IPS DF 6.9 (cell line): ENCODE measurements at regions not wholly inside any gene's neighbourhood (a gene's known extent, or its start where the extent isn't known, plus 50 kb on each side); places are given as distances from the start of the nearest gene placed in this dataset.
"Not testable (repeated sequence)": the region's sequence is repeated elsewhere in the genome, so short reads cannot be mapped to it uniquely, and the experiment has no call there.

Source experiments
- DNase-seq: peaks from one replicate; pipeline ENCODE4 v3.0.0-alpha.2; 2013; ENCODE audit warnings: low read depth, low spot score
- H3K27ac ChIP-seq: one replicate; pipeline ENCODE4 v1.5.1; 2013; ENCODE audit warnings: low read length, control low read depth
- H3K27me3 ChIP-seq: 2 replicates; pipeline ENCODE4 v1.6.1; 2013; ENCODE audit warnings: mild to moderate bottlenecking, low read length; ENCODE audit not compliant: control insufficient read depth, insufficient read depth
- H3K36me3 ChIP-seq: 2 replicates; pipeline ENCODE4 v1.6.1; 2013; ENCODE audit warnings: low read length; ENCODE audit not compliant: control insufficient read depth, insufficient read depth
- H3K4me1 ChIP-seq: 2 replicates; pipeline ENCODE4 v1.6.1; 2013; ENCODE audit warnings: low read length; ENCODE audit not compliant: control insufficient read depth, insufficient read depth
- H3K4me3 ChIP-seq: 2 replicates; pipeline ENCODE4 v1.5.1; 2013; ENCODE audit warnings: mild to moderate bottlenecking, low read length
- H3K9me3 ChIP-seq: 2 replicates; pipeline ENCODE4 v1.6.1; 2013; ENCODE audit warnings: low read length, inconsistent platforms; ENCODE audit not compliant: control insufficient read depth, insufficient read depth
- WGBS: extraction: QIAGEN DNeasy Blood & Tissue Kit; methylation state at CpG from one replicate; pipeline ENCODE4 v1.1.7; 2013; ENCODE audit warnings: mixed read lengths, missing lambda C conversion rate; ENCODE audit not compliant: insufficient read length, insufficient coverage; 5-methylcytosine and 5-hydroxymethylcytosine counted together

DNA sequence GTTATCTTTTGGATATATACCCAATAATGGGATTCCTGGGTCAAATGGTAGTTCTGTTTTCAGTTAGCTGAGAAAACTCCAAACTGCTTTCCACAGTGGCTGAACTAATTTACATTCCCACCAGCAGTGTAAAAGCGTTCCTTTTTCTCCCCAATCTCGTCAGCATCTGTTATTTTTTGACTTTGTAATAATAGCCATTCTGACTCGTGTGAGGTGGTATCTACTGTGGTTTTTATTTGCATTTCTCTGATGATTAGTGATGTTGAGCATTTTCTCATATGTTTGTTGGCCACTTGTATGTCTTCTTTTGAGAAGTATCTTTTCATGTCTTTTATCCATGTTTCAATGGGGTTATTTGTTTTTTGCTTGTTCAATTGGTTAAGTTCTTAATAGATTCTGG, 82.1 kb upstream of the ABCA1 start:
- not testable (repeated sequence) for H3K4me3 ChIP-seq, H3K36me3 ChIP-seq, H3K27me3 ChIP-seq, H3K27ac ChIP-seq, H3K4me1 ChIP-seq, DNase-seq, H3K9me3 ChIP-seq
- no CpG with 5 or more reads among the region's 3 CpGs for WGBS

DNA sequence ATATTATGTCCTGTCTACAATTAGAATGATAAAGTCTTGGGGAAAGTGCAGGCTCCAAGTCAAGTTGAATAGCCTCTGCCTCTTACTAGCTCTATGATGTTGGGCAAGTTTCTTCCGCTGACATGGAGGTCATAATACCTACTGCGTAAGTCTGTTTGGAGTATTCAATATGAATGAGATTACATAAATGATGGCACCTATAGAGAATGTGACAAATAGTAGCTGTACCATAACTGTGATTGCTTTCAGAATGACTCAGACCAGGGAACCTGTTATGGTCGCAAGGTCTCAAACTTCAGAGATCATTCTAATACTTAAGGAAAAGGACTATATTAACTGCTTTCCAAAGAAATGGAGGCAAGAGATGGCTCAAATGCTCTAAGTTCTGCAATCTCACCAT, 94.0 kb upstream of the ABCA1 start:
- no peak overlapping the region for H3K27ac ChIP-seq
- no CpG with 5 or more reads among the region's 3 CpGs for WGBS
- no peaks in the 10 kb centered on the region for H3K27me3 ChIP-seq
- H3K9me3 ChIP-seq, result no peaks in the 10 kb centered on the region
- no peaks in the 10 kb centered on the region for H3K4me1 ChIP-seq
- H3K36me3 ChIP-seq, result no peaks in the 10 kb centered on the region
- no peak overlapping the region for H3K4me3 ChIP-seq
- no peak for DNase-seq

DNA sequence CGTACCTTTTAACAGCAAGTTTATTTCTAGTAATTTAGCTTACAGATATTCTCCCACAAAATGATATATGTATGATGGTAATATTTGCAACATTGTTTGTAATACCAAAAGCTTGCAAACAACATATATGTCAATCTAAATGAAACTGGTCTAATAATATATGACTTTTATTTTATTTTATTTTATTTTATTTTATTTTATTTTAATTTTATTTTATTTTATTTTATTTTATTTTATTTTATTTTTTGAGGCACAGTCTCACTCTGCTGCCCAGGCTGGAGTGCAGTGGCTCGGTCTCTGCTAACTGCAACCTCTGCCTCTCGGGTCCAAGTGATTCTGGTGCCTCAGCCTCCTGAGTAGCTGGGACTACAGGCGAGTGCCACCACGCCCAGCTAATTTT, 94.6 kb upstream of the ABCA1 start:
- not testable (repeated sequence) for H3K27me3 ChIP-seq, DNase-seq, H3K9me3 ChIP-seq, H3K4me1 ChIP-seq, H3K36me3 ChIP-seq, H3K27ac ChIP-seq, H3K4me3 ChIP-seq
- no CpG with 5 or more reads among the region's 5 CpGs for WGBS

DNA sequence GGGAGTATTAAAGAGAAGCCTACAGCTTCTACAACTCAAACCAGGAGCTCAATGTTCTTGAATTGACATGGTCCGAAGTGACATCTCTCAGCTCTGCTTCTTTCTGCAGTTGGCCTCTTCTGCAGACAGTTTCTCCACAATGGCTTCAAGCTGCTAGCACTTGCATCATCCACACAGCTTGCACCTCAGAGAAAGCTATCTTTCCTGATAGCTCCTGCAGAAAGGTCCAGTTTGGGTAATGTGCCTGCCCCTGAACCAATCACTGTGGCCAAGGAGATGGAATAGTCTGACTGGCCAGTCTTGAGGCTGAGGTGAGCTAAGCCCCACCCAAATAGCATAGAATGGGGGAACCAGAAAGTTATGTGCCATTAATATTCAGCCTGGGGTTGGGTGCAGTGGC, 95.8 kb upstream of the ABCA1 start:
- no peak overlapping the region for H3K27ac ChIP-seq
- no peak for DNase-seq
- H3K9me3 ChIP-seq, result no peaks in the 10 kb centered on the region
- no peaks in the 10 kb centered on the region for H3K36me3 ChIP-seq
- no CpG with 5 or more reads among the region's 1 CpG for WGBS
- H3K4me3 ChIP-seq, result no peak overlapping the region
- no peaks in the 10 kb centered on the region for H3K27me3 ChIP-seq
- H3K4me1 ChIP-seq, result no peaks in the 10 kb centered on the region

DNA sequence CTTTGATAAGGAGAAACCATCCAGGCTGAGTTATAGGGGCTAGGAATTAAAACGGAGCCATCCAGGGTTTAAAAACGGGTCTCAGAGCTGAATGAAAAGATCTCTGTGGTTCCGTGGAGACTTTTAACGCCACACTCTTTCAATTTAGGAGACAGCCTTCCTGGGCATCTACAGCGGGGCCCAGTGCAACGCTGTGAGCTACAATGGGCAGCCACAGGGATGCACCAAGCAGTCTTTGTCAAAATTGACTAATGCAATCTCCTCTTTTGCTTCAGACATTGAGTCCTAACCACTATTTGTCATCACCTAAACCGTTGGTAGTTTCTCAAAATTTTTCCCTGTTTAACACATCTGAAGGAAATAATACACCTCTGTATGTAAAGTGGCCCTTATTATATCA, 96.6 kb upstream of the ABCA1 start:
- Histone ChIP-seq H3K9me3 (no peaks in the 10 kb centered on the region), H3K27me3 (no peaks in the 10 kb centered on the region), H3K36me3 (no peaks in the 10 kb centered on the region), H3K4me1 (no peaks in the 10 kb centered on the region), H3K27ac (no peak overlapping the region), H3K4me3 (no peak overlapping the region)
- no CpG with 5 or more reads among the region's 7 CpGs for WGBS
- no peak for DNase-seq

DNA sequence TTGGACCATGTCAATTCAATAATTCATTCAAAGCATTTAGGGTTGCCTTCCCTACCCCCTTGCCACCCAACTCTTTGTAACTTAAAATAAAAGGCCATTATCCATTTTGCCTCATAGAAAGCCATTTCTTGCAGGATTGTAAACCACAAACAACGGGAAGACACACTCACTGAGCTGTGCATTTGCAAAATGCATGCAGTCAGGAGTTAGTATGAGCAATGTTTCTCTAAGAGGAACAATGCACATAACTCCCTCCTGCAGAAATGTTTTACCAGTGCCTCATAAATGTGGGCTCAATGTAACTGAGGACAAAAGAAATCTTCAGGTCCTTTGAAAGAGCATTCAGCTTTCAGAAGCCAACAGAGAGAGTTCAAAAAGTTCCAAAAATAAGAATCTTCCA, 98.5 kb upstream of the ABCA1 start:
- no peaks in the 10 kb centered on the region for H3K27me3 ChIP-seq
- H3K4me3 ChIP-seq, result no peak overlapping the region
- no CpG with 5 or more reads among the region's 1 CpG for WGBS
- no peaks in the 10 kb centered on the region for H3K4me1 ChIP-seq
- no peaks in the 10 kb centered on the region for H3K9me3 ChIP-seq
- no peak for DNase-seq
- no peaks in the 10 kb centered on the region for H3K36me3 ChIP-seq
- no peak overlapping the region for H3K27ac ChIP-seq

DNA sequence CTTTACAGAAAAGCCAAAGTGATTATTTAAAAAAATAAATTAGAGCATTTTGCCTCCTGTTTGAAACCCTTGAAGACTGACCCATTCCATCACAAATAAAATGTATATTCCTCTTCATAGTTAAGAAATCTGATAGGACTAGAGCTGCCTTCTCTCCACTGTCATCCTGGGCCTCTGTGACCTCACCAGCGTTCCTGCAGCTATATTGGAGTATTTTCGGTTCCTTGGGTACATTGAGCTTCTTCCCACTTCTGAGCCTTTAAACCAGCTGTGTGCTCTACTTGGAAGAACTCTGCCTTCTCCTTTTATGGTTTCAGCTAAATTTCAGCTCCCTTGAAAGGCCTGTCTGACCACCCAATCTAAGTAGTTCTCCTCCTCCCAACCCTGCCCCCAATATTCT, 99.1 kb upstream of the ABCA1 start:
- no peak for DNase-seq
- Histone ChIP-seq H3K27me3 (no peaks in the 10 kb centered on the region), H3K4me1 (no peaks in the 10 kb centered on the region), H3K9me3 (no peaks in the 10 kb centered on the region), H3K36me3 (no peaks in the 10 kb centered on the region), H3K4me3 (no peak overlapping the region), H3K27ac (no peak overlapping the region)
- no CpG with 5 or more reads among the region's 2 CpGs for WGBS

DNA sequence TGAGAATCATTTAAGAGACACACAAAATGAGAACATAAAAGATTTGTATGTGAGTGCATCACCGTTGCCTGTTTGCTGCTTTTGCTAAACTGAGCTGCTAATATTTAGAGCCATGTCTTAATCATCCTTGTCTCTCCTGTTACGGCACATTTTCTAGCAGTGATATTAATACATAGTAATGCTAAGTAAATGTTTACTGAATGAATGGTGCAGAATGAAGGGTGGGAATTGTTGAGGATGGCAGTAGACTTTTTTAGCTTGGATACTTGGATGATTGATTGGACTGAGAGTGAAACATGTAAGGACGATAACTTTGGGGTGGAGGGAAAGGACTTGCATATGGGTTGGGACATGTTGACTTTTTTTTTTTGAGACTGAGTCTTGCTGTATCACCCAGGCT, 102.3 kb upstream of the ABCA1 start:
- DNase-seq, result no peak
- no peak overlapping the region for H3K4me3 ChIP-seq
- no peaks in the 10 kb centered on the region for H3K27me3 ChIP-seq
- no peaks in the 10 kb centered on the region for H3K9me3 ChIP-seq
- no peaks in the 10 kb centered on the region for H3K4me1 ChIP-seq
- H3K36me3 ChIP-seq, result no peaks in the 10 kb centered on the region
- H3K27ac ChIP-seq, result no peak overlapping the region
- no CpG with 5 or more reads among the region's 3 CpGs for WGBS

DNA sequence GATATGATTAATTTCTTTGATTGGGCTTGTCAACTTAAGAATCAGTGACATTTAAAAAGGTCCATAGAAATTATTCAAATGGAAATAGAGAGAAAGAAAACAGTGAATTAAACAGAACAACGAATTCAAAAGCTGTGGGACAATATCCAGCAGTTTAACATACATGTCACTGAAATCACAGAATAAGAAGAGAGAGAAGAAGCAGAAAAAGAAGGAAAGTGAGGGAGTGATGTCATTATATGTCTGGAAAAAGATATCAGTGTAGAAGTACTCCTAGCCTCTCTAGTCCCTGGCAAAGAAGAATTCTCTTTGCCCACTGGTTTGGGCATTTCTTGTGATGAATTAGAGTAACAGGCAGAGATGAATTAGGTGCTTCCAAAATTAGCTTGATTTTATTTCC, 109.2 kb upstream of the ABCA1 start:
- no CpG with 5 or more reads among the region's 1 CpG for WGBS
- H3K9me3 ChIP-seq, result no peaks in the 10 kb centered on the region
- no peaks in the 10 kb centered on the region for H3K4me1 ChIP-seq
- H3K4me3 ChIP-seq, result no peak overlapping the region
- no peaks in the 10 kb centered on the region for H3K27me3 ChIP-seq
- H3K27ac ChIP-seq, result no peak overlapping the region
- no peaks in the 10 kb centered on the region for H3K36me3 ChIP-seq
- DNase-seq, result no peak

DNA sequence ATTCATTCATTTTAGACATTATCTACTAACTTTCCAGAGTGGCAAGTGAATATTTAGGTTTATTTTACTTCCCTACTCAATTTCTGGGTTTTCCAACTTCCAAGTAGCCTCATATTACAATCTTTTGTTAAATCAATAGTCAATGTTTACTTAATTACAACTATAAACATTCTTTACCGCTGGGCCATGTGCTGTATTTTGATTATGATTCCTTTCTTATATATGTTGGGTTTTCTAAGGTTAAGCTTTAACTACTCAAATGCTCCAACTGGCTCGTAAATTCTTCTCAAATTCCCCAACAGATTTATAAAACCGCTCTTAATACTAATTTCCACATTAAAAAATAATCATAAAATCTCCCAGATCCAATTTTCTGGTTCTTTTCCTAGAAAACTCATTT, 110.1 kb upstream of the ABCA1 start:
- no peaks in the 10 kb centered on the region for H3K36me3 ChIP-seq
- 100% methylated on average over 2 of the region's 3 CpGs for WGBS
- no peaks in the 10 kb centered on the region for H3K9me3 ChIP-seq
- H3K27me3 ChIP-seq, result no peaks in the 10 kb centered on the region
- DNase-seq, result no peak
- no peaks in the 10 kb centered on the region for H3K4me1 ChIP-seq
- no peak overlapping the region for H3K4me3 ChIP-seq
- no peak overlapping the region for H3K27ac ChIP-seq

DNA sequence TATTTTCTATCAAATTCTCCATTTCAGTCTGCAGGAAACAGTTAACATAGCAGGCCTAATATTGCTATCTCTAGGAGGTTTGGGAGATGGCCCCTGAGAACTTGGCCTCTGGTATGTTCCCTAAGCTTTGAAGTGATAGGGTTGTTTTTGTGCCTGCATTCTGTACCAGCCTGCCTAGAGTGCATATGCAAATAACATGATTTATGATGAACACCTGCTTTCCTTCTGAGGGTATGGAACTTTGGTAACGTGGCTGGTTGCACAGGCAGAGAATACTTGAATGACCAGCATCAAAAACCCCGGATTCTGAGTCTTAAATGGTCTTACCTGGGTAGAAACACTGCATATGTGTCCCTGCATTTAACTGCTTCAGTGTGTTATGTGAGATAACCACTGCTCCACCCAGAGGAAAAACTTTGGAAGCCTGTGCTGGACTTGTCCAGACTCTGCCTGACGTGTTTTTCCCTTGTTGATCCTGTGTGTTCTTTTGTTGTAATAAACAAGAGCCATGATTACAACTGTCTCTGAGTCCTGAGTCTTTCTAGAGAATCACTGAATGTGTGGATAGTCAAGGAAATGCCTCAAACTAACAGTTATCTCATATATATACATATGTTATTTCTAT, 111.3 kb upstream of the ABCA1 start:
- no CpG with 5 or more reads among the region's 3 CpGs for WGBS
- no peaks in the 10 kb centered on the region for H3K36me3 ChIP-seq
- no peak for DNase-seq
- H3K4me1 ChIP-seq, result no peaks in the 10 kb centered on the region
- H3K27me3 ChIP-seq, result no peaks in the 10 kb centered on the region
- no peak overlapping the region for H3K4me3 ChIP-seq
- no peaks in the 10 kb centered on the region for H3K9me3 ChIP-seq
- H3K27ac ChIP-seq, result no peak overlapping the region
